GM18517 (cell line): ENCODE measurements at regions not wholly inside any gene's neighbourhood (a gene's known extent, or its start where the extent isn't known, plus 50 kb on each side); places are given as distances from the start of the nearest gene placed in this dataset.
"Not testable (repeated sequence)": the region's sequence is repeated elsewhere in the genome, so short reads cannot be mapped to it uniquely, and the experiment has no call there.

Experiments used
- ATAC-seq: cut with Tn5 transposase; IDR thresholded peaks from one replicate; pipeline ENCODE4 v1.9.1; 2021; ENCODE audit warnings: mild to moderate bottlenecking, moderate library complexity; ENCODE audit not compliant: unreplicated experiment

DNA sequence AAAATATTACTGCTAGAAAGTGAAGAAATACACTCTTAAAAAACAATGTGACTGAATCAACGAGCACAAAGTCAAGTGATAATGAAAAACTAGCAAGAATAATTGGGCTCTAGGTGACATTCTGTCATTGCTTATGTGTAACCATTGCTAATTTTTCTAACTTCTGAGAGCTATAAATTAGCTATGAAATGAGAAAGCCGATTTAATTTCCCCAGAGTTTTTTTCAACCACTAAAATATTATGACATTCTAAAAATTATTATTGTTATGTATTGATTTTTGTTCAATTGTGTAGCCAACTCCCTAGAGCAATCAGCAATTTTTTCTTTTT lies 458.6 kb upstream of the ATXN8OS start:
- ATAC-seq, result no peak

DNA sequence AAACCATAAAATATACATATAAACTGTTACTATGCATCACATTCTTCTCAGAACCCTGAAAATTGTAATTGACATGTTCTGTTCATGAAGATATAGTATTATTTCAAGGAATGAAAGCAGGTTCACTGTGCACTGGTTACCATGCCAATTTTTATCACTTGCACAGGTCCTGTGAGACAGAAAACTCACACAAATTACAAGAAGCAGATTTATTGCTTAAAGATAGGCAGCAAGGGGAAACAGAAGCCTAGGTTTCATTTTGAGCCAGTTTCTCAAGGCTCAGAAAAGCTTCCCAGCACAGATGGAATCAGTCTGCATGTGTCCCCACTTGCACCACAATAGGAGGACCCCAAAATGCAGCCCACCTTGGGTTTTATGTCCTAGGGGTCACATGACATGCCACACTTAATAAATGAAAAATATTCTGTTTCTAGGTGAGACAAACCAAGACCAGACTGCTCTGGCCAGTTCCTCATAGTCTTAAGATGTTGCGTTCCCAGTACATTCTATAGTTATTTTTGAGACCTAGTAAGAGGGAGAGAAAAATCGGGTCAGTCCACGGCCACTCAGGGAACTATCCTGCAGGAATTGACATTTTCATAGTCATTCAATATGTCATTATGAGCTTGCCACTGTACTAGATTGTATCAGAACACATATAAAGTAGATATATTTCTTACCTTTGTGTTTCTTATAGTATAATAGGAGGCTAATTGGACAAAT lies 459.1 kb upstream of the ATXN8OS start:
- ATAC-seq, result no peak

DNA sequence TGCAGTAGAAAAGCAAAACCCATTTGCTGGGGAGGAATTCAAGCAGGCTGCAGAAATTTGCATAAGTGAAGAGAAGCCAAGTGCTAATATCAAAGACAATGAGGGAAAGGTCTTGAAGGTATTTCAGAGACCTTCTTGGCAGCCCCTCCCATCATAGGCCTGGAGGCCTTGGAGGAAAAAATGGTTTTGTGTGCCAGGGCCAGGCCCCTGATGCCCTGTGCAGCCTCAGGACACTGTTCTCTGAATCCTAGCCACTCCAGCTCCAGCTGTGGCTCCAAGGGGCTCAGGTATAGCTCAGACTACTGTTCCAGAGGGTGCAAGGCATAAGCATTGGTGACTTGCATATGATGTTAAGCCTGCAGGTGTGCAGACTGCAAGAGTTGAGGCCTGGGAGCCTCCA lies 463.2 kb upstream of the ATXN8OS start:
- no peak for ATAC-seq

DNA sequence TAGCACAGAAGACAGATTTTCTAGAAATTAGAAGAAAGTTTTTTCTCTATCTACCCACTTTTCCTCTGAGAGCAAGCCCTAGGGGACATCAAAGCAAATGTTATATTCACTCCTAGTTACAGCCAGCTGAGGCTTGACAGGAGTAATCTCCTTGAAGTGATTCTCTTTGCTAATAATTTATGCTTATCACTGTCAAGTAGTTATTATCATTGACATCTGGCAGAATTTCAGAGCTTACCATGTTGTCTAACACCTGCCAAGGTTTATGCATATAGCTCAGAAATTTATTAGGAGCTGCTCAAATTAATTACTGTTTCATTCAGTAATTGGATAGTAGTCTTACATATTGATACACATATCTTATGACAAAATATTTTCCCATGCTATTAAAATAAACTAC lies 465.9 kb upstream of the ATXN8OS start:
- no peak for ATAC-seq

DNA sequence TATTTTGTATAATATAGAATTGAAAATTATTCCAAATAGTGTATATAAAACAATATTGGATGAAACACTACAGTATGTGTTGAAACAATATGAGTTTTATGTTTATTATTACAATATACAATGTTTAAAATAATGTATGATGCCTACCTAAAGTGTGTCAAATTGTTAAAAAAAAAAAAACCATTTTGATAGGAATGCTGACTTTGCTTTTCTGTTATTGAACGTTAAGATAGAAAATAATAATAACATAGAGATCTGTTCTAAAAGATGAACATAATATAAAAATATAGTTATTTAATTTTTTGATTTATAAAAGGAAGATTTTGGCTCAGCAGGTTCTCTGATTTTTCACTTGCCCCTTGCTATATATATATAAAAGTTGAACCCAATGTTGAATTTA lies 474.6 kb upstream of the ATXN8OS start:
- ATAC-seq, result no peak

DNA sequence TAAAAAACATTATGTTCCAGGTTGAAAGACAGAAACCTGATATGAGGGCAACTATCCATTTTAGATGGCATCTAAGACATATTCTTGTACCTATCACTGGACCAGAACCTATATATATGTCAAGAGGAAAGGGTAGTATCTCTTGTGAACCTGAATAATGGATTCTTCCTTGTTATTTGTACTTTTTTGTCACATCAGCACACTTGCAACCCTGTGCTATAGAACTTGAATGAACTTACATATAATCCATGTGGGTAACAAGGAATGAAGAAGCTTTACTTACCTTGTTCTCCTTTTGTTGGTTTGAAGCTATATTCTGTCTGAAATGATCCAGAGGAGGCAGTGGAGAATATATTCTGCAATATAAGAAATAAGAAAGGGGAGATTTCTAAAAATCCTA lies 483.7 kb upstream of the ATXN8OS start:
- ATAC-seq, result no peak

DNA sequence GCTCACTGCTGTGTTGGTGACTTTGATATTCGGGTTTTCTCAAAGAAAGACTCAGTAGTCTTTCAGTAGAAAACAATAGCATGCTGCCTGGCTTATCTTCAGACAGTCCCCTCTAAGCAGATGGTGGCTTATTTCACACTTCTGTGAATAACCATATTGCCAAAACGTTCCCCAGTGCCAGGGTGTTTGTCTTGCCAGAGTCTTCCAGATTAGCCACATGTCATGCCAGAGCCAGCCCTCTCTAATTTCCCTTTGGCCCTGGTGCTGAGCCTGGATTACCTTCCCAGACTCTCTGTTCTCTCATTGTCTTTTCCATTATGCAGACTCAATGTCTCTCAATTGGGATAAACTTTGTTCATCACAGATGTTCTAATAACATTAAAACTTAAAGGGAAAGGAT lies 488.0 kb upstream of the ATXN8OS start:
- ATAC-seq, result no peak

DNA sequence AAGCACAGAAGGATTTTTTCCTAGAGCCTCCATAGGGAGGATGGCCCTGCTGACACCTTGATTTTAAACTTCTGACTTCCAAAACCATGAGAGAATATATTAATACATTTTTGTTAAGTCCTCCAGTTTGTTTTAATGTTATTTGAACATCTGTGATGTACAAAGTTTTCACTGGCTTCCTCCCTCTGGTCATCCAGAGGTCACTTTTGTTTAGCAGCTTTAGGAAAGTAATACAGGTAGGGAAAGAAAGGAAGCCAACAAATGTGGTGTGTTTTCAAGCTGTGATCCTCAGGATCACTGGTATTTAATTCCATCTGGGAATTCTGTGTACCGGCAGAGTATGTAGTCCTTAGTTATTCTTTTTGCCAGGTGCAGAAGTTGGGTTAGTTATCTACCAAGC lies 488.8 kb upstream of the ATXN8OS start:
- ATAC-seq, result no peak

DNA sequence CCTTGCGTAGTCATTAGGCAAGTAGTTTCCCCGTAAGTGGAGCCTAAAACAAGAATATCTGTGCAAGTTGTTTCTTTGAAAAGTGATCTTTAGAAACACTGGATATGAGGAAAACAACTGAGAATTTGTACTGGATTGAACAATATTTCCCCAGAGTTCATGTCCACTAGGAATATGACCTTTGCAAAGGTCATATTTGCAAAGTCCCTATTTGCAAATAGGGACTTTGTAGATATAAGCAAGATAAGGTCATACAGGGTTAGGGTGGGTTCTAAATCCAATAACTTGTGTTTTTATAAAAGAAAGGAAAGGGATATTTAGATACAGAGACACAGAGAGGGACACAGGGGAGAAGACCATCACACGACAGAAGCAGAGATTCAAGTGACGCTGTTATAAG lies 489.2 kb upstream of the ATXN8OS start:
- ATAC-seq, result no peak

DNA sequence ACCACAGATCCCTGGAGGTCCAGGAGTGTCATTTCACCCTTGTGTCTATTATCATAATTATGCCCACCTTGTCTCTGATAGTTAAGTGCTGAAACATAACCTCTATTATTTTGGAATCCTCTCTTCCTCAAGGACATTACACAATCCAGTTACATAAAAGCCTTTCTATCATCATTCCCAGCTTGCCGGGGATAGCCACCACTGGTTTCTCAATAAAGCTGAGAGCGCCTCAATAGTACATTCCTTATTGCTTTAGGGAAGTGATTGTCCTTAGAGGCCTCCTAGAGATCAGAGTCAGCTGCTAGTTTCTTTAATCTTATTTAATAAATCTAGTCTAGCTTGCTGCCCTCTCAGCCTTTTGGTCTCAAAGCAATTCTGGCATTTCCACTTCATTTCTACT lies 490.0 kb upstream of the ATXN8OS start:
- ATAC-seq, result no peak

DNA sequence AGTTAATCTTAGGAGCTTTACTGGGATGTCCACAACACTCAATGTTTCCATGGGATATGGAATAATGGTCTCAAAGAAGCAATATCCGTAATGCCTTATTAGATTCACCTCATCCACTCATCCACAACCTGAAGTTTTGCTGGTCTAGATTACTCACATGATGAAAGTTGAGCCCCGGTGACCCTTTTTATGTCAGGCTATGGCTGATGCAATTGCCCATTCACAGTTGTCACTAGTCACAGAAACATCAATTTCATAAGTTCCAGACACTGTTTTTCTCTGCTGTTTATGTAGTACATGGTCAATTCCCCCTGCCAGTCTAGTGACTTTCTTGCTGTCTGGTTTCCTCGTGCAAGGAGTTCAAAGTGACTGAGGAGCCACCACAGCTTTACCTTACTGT lies 491.2 kb upstream of the ATXN8OS start:
- no peak for ATAC-seq

DNA sequence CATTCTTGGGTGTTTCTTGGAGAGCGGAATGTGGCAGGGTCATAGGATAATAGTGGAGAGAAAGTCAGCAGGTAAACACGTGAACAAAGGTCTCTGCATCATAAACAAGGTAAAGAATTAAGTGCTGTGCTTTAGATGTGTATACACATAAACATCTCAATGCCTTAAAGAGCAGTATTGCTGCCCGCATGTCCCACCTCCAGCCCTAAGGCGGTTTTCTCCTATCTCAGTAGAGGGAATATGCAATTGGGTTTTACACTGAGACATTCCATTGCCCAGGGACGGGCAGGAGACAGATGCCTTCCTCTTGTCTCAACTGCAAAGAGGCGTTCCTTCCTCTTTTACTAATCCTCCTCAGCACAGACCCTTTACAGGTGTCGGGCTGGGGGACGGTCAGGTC lies 492.6 kb upstream of the ATXN8OS start:
- not testable (repeated sequence) for ATAC-seq

DNA sequence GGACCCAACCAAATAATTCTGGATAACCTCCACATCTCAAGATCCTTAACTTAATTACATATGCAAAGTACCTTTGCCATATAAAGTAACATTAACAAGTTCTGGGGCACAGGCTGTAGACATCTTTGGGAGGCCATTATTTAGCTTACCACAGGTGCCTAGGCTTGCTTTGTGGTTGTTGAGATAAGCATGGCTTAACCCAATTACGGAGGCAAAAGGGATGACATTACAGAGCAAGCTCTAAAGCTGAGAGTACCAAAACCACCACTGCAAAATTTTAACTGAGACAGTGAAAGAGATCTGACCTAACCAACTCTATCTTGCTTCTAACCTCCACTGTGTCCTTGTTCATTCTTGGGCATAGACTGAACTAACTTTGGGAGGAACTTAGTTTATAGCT lies 502.9 kb upstream of the ATXN8OS start:
- ATAC-seq, result no peak

DNA sequence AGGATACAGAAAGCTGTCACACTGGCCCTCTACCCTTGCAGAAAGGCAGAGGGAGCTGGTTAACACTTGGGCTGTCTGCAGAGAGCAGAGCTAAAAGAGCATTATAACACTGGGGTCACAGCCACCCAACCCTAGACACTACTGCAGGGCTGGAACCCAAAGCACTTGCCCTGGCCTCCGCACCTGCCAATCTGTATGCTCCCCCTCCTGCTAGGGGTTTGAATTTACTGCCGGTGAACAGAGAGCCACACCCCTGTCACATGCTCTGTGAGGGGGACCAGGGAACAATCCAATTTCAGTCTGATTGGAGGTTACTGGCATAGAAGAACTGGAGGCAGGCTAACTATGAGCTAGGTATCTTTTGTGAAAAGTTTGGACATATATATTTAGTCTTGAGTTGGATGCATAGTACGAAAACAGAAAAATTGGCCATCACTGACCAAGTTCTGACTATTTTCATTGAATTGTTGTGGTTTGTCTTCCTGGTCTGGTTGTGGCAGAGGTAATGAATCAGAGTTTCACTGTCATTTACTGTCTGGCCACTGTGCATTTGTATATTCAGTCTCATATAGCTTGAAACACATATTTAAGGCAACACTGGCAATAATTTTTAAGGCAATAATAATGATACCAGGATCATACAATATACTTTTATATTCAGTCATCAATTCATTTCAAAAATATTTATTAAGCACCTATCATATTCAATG lies 504.3 kb upstream of the ATXN8OS start:
- no peak for ATAC-seq

DNA sequence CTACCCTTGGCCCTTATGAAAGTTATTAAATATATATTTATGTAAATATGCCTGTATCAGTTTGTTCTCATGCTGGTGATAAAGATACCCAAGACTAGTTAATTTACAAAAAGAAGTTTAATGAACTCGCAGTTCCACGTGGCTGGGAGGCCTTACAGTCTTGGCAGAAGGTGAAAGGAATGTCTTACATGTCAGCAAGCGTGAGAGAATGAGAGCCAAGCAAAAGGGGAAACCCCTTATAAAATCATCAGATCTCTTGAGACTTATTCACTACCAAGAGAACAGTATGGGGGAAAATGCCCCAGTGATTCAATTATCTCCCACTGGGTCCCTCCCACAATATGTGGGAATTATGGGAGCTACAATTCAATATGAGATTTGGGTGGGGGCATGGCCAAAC lies 506.0 kb upstream of the ATXN8OS start:
- no peak for ATAC-seq

DNA sequence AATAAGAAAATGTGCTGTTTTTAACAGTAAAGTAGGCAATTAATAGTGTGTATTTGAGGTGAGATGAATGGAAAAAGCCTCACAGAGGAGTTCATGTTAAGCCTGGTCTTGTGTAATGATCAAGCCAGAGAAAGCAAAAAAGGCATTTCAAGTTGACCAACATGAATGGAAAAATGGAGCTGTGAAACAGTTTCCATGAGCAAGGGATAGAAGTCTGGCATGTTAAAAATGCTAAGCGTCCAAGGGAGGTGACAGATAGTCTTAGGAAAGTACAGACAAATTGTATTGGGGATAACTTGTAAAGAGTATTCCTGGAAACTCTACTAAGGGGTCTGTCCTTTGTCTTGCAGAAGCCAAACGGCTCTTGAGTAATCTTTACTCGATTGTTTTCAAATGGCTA lies 506.8 kb upstream of the ATXN8OS start:
- ATAC-seq, result no peak

DNA sequence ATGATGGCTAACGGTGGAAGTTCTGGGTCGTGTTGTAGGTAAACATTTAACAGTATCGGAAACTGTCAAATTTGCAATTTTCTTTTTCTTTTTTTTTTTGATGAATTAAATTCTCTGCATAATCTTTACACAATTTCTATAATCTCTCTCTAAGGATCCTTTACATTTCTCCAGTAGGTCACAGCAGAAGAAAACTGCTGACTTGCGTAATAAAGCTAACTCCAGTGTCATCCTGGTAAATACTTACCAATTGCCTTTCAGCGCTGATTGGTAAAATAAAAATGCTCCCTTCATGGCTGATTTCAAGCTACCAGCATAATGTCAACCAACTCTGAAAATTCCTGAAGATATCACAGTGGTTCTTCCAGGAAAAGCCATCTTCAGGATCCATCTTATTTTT lies 510.5 kb upstream of the ATXN8OS start:
- no peak for ATAC-seq

DNA sequence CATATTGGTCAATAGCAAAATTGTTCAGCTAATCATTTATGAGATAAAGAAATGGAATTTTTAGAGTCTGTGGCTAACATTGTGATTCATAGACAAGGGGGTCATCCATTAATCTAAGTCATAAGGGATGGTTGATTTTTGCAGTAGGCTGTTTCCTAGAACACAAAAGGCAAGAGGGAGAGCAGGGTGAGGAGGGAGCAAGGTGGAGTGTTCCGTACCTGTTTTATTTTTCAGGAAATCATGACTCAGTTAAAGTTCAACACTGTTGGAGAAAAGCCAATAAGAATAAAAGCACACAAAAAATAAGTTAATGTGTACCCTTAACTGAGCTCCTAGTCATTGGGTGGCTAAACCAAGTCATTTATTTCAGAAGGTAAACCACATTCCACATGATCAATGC lies 512.4 kb upstream of the ATXN8OS start:
- no peak for ATAC-seq

DNA sequence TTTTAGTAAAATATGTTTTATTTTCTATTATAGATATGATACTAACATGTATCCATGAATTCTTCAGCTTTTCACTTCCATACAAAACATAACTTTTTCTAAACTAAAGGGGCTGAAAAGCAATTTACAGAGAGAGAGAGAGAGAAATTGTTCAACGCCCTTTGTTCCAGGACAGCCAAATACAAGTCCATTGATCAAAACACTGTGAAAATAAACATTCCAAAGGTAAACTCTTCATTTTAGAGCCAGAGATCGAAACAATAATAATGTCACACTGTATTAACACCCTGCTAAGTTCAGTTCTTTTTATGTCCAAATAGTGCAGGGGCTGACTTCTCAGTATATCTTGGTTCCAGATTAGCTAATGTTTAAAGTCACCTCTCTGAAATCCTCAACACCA lies 516.2 kb upstream of the ATXN8OS start:
- no peak for ATAC-seq

DNA sequence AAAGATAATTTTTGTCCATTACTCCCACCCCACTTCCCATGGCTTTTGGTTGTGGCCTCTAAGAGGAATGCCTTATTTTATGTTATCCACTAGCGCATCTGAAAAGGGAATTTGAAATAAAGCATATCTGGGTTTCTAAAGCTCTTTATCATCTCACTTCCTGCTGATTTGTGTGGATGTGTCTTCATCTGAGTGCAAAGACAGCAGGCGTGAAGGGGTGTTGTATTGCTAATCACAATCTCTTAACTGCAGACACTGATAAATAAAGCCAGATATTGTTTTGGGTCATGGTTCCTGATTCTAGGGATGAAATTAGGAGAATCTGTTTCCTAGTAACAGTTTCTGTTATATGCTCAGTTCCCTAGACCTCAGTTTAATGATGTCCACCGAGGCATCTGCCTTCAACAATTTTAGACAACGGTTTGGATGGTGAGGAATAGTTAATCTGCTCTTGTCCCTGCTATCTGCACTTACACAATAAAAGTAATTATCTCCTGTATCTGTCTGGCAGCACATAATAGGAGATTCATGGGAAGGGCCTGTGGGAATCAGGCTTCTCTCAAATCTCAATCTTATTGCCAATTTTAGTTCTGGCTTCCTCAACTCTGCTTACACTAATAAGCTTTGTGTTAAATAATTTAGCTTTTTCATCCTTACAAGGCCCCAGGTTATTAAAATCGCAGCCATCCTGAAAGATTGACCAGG lies 517.9 kb upstream of the ATXN8OS start:
- no peak for ATAC-seq

DNA sequence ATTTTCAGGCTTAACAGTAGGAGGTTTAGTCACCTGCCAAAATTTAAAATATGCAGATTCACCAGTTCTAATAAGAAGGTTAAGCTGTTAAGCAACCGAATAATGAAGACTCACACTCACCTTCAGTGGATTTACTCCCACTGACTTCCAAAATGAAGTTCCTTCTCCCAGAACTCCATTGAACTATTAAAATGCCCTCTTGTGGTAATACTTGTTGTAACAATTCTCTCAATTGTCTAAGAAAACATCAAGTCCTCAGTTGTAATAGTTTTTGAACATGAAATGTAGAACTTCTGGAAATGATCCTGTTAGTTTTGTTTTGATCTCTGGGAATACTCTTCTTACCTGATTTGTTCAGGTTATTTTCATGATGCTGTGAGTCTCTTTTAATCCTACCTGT lies 522.0 kb upstream of the ATXN8OS start:
- no peak for ATAC-seq

DNA sequence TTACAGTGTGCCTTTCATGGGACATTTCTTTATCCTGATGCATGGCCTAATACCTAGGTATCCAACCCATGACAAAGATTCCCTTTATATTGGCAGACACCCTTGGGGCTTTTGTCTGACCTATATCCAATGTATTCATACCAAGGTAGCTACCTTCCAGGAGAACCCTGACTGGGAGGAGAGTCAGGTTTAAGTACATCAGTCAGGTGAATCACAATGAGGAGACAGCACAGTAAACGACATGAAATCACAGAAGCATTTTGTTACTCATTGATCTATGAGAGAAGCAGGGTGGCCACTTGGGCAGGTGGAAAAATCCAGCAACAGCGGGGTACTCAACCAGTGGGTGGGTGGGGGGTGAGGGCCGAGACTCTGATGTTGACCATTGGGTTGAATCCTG lies 527.4 kb upstream of the ATXN8OS start:
- no peak for ATAC-seq
